ENCODE measurements at regions not wholly inside any gene's neighbourhood (a gene's known extent, or its start where the extent isn't known, plus 50 kb on each side); places are given as distances from the start of the nearest gene placed in this dataset.

DNA sequence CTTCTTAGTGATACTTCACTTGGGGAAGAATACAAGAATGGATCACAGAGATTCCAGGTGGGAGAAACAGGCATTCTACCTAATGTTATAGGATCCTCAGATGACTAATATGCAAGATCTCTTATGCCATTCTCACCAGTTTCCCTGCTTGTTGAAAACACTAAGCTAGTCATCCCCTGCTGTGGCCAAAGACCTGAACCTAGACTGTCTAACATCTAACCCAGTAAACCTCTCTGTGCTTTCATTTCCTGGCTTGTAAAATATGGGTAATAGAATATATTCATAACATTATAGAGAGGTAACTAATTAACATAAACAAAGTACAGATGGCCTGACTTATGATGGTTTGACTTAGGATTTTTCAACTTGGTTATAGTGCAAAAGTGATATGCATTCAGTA lies 776.3 kb downstream of the TUSC7 start:
- no peaks in the 10 kb centered on the region for H3K27me3 ChIP-seq
- intact Hi-C loops (cut with DNase I; ENCODE audit: low total_unique reads) = no loop called here
- no peak overlapping the region for H3K4me3 ChIP-seq
- no peaks in the 10 kb centered on the region for H3K4me1 ChIP-seq
- no peak for TF ChIP-seq EP300 (IDR thresholded peaks at IDR 0.05)
- TF ChIP-seq POLR2A (IDR thresholded peaks at IDR 0.05) = no peak
- TF ChIP-seq, protein P1, sequence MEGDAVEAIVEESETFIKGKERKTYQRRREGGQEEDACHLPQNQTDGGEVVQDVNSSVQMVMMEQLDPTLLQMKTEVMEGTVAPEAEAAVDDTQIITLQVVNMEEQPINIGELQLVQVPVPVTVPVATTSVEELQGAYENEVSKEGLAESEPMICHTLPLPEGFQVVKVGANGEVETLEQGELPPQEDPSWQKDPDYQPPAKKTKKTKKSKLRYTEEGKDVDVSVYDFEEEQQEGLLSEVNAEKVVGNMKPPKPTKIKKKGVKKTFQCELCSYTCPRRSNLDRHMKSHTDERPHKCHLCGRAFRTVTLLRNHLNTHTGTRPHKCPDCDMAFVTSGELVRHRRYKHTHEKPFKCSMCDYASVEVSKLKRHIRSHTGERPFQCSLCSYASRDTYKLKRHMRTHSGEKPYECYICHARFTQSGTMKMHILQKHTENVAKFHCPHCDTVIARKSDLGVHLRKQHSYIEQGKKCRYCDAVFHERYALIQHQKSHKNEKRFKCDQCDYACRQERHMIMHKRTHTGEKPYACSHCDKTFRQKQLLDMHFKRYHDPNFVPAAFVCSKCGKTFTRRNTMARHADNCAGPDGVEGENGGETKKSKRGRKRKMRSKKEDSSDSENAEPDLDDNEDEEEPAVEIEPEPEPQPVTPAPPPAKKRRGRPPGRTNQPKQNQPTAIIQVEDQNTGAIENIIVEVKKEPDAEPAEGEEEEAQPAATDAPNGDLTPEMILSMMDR (IDR thresholded peaks at IDR 0.05) = no peak
- TF ChIP-seq POLR2AphosphoS5 (IDR thresholded peaks at IDR 0.05) = no peak
- H3K9me3 ChIP-seq = no peaks in the 10 kb centered on the region
- no peak for DNase-seq
- H3K36me3 ChIP-seq = no peaks in the 10 kb centered on the region
- H3K27ac ChIP-seq = no peak overlapping the region

DNA sequence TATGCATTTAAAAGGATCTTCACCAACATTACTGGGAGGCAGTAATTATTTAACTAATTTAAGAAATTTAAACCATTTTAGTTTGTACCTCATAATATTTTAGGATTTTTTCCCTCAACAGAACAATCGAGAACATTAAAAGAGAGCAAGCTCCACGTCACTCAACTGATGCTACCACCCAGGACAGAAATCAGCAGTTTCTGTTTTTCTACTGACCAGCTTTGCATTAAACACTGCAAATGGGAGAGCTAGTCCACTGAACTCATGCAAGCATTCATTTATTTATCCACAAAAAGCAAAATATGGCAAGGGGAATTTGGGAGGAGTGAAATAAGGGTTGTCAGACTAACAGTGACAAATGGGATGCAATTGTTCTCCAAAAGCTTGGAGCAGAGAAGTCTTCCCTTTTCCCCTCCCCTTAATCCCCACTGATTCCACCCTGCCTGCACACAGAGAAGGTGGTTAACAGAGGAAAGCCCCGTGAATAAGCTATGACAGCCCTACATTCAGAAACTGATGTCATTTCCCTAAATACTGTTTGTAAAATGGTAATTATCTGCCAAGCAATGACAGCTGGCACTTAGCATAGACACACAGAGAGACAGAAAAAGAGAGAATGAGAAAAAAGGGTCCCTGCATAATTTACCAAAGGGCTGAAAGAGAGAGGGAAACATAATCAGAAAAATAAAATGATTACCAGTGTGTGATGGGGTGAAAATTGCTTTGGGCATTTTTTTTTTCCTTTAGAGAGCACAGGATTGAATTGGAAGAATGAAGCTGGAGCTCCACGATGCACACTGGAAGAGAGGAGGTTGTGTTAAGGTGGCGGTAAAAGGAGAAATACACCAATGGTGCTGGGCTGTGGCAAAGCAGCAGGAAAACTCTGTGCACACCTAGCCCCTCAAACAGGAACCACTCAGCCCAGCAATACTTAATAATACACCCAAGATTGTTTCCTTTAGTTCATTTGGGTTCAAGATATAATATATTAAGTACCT lies 777.4 kb downstream of the TUSC7 start:
- H3K9me3 ChIP-seq = no peaks in the 10 kb centered on the region
- 65 to 80% (median 74%) methylated on average over 5 of the region's 5 CpGs for WGBS, 5 donors
- H3K27me3 ChIP-seq = no peaks in the 10 kb centered on the region
- H3K36me3 ChIP-seq = no peaks in the 10 kb centered on the region
- no peaks in the 10 kb centered on the region for H3K4me1 ChIP-seq
- TF ChIP-seq EP300 (IDR thresholded peaks at IDR 0.05) (no peak), POLR2A (IDR thresholded peaks at IDR 0.05) (no peak), POLR2AphosphoS5 (IDR thresholded peaks at IDR 0.05) (no peak)
- TF ChIP-seq, protein P1 (IDR thresholded peaks at IDR 0.05) = no peak
- no peak overlapping the region for H3K27ac ChIP-seq
- intact Hi-C loops (cut with DNase I; ENCODE audit: low total_unique reads) = no loop called here
- H3K4me3 ChIP-seq = no peak overlapping the region
- peak in 1 of 2 donors; percentile 12 for DNase-seq

DNA sequence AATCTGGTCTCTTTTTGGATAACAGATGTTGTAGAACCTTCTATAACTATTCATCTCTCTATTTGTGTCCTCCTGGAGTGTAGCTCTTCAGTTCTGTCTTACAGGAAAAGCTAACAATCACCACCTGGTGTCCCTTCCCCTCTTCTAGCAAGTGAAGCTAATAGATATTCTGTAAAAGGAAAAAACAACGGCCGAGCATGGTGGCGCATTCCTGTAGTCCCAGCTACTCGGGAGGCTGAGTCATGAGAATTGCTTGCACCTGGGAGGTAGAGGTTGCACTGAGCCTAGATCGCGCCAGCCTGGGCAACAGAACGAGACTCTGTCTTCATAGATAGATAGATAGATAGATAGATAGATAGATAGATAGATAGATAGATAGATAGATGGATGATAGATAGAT lies 779.4 kb downstream of the TUSC7 start:
- WGBS, 5 donors = 84 to 96% (median 93%) methylated on average over 7 of the region's 7 CpGs

DNA sequence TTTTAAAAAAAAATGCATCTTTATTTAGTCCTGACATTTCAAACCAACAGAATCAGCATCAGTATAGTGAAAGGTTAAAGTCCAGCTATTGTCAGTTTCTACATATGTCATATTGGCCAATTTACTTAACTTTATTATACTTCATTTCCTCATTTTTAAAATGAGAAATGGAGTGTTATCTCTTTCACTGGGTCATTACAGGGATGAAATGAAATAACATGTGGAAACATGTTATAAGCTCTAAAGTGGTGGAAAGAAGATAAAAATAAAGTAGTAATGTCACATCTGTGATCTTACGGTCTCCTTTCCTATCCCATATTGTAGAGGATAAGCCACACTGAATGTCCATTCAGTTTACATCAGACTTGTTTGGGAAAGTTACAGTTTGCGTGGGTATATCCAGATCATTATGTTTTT lies 780.1 kb downstream of the TUSC7 start:
- TF ChIP-seq POLR2AphosphoS5 (IDR thresholded peaks at IDR 0.05) (no peak), POLR2A (IDR thresholded peaks at IDR 0.05) (no peak), EP300 (IDR thresholded peaks at IDR 0.05) (no peak)
- TF ChIP-seq, protein P1 (IDR thresholded peaks at IDR 0.05) = no peak
- WGBS, 5 donors = 90 to 97% (median 95%) methylated on average over 2 of the region's 2 CpGs
- Histone ChIP-seq H3K36me3 (no peaks in the 10 kb centered on the region), H3K27ac (no peak overlapping the region), H3K4me3 (no peak overlapping the region), H3K9me3 (no peaks in the 10 kb centered on the region), H3K27me3 (no peaks in the 10 kb centered on the region), H3K4me1 (no peaks in the 10 kb centered on the region)
- intact Hi-C loops (cut with DNase I; ENCODE audit: low total_unique reads) = no loop called here
- no peak for DNase-seq

More for the DNA sequence above, 779.4 kb downstream of the TUSC7 start:
- Histone ChIP-seq H3K27me3 (no peaks in the 10 kb centered on the region), H3K9me3 (no peaks in the 10 kb centered on the region), H3K4me3 (no peak overlapping the region), H3K4me1 (no peaks in the 10 kb centered on the region), H3K36me3 (no peaks in the 10 kb centered on the region), H3K27ac (no peak overlapping the region)
- intact Hi-C loops (cut with DNase I; ENCODE audit: low total_unique reads) = no loop called here
- TF ChIP-seq, protein P1 (IDR thresholded peaks at IDR 0.05) = no peak
- TF ChIP-seq EP300 (IDR thresholded peaks at IDR 0.05) = no peak
- TF ChIP-seq POLR2AphosphoS5 (IDR thresholded peaks at IDR 0.05) = no peak
- no peak for TF ChIP-seq POLR2A (IDR thresholded peaks at IDR 0.05)
- no peak for DNase-seq
